Posterior vena cava (tissue), 2 donors: ENCODE measurements at regions not wholly inside any gene's neighbourhood (a gene's known extent, or its start where the extent isn't known, plus 50 kb on each side); places are given as distances from the start of the nearest gene placed in this dataset.

Source experiments
- DNase-seq: peaks from one replicate; pipeline ENCODE4 v3.0.0-alpha.2; 2020; ENCODE audit warnings: low spot score
- intact Hi-C, 2 donors: fragments of 100-400 bp; cut with DNase I; formaldehyde crosslinking; loops; one replicate each; pipeline versions ENCODE4 v1.14.1 to v1.14.2; 2022 to 2023
- donor health status: DM: yes; HTN: yes; CAD: no.
- donor health status: DM: yes; HTN: yes; CAD: no.

DNA sequence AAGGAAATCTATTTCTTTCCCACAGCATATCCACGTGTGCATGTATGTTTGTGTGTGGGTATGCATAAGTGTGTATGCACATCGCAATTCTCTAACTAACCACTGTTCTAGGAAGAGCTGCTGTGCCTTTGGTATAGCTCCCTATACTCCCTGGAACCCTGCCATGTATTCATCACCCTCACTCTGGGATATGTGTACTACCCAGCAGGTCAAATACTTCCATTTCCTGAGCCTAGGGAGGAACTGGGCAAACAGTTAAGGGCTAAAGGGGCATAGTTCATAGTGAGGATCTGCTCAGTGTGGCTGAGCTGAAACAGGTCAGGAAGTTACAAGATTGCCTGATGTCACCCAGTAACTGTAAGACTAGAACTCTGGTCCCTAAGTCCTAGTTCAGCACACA lies 260.4 kb downstream of the RPLP1 start:
- intact Hi-C loops: no loop called here
- no peak for DNase-seq

GRCh38 chr15:69713726-69714559 lies 261.3 kb downstream of the RPLP1 start:
- intact Hi-C loops: no loop called here
- no peak for DNase-seq

- intact Hi-C loops: no loop called here
- DNase-seq: no peak
Observed at GRCh38 chr15:69715210-69715609, 262.6 kb downstream of the RPLP1 start.

DNA sequence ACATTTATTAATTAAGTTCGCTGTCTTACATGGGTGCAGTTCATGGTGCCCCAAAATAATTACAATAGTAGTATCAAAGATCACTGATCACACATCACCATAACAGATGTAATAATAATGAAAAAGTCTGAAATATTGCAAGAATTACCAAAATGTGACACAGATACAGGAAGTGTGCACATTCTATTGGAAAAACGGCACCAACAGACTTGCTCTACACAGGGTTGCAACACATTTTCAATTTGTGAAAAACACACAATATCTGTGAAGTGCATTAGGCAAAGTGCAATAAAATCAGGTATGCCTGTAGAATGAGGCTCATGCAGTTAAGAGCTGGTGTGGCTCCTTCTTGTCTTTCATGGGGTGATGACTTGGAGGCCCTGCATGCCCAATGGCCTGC lies 265.8 kb downstream of the RPLP1 start:
- DNase-seq: no peak
- intact Hi-C loops: no loop called here

DNA sequence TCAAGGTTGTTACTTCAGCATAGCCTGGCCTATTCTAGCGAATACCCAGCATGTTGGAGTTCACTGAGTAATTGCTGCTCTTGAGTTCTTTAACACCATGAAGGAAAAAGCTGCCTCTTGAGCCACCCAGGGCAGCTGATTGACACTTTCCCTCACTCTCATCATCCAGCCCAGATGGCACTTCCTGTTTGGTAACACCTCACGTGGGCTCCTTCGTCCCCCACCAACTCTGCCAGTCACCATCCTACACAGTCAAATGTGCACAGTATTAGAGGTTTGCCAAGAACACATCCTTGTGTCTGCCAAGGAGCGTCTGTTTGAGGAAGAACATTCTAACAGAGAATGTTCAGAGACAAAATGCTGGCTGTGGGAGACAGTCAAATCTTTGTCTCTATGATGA lies 266.3 kb downstream of the RPLP1 start:
- intact Hi-C loops: no loop called here
- DNase-seq: no peak

DNA sequence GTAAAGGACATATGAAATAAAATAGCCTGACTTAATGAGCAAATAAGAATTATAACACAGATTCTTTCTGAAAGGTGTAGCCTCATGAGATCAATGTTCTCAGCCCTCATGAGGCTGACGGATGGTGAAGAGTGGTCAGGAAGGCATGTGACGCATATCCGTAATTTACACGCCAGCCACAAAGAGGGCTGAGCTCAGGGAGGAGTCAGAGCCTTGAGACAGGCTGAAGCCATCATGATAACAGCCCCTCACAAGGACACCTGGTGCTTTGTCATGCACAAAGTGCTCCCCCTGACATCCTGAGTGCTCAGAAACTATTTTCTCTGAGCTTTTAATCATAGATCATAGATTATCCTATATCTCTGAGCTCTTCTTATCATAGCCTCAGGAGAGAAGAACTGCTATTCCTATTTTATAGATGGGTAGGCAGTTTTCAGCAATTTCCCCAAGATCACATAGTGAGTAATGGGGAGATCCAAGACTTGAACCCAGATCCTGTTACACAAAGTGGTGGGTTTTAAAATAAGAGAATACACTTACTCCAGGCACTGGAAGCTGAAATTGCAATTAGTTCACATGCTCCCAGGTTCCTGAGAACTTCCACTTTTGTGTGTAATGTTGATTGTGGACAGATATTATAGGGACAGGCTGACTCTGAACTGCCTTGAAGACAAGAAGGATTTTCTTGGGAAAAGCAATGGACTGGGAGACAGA lies 267.1 kb downstream of the RPLP1 start:
- intact Hi-C loops: loop anchor here (10.0 kb wide), 2 partner anchors 355 to 765 kb away; no protein-coding TSS in a partner anchor
- DNase-seq: no peak

GRCh38 chr15:69720536-69720935 lies 267.9 kb downstream of the RPLP1 start:
- intact Hi-C loops: loop anchor here (10.0 kb wide), 2 partner anchors 354 to 764 kb away; no protein-coding TSS in a partner anchor
- DNase-seq: no peak

DNA sequence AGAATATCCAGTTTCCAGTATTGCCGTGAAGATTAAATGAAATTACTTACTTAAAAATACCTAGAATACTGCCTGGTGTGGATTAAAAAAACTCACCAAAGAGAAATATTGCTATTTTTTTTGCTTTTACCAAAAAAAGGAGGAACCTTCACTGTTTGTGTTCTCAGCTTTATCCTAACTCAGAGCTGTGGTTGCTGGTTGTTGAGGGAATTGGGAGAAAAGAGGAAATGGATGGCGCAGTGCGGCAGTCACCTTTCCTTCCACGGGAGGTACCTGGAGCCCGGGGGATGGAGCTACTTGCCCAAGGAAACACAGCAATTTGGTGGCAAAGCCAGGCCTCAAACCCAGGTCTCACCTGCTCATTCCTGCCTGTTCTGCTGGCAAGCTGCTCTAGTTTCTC lies 270.3 kb downstream of the RPLP1 start:
- DNase-seq: no peak
- intact Hi-C loops: loop anchor here (10.0 kb wide), 2 partner anchors 352 to 762 kb away; no protein-coding TSS in a partner anchor

DNA sequence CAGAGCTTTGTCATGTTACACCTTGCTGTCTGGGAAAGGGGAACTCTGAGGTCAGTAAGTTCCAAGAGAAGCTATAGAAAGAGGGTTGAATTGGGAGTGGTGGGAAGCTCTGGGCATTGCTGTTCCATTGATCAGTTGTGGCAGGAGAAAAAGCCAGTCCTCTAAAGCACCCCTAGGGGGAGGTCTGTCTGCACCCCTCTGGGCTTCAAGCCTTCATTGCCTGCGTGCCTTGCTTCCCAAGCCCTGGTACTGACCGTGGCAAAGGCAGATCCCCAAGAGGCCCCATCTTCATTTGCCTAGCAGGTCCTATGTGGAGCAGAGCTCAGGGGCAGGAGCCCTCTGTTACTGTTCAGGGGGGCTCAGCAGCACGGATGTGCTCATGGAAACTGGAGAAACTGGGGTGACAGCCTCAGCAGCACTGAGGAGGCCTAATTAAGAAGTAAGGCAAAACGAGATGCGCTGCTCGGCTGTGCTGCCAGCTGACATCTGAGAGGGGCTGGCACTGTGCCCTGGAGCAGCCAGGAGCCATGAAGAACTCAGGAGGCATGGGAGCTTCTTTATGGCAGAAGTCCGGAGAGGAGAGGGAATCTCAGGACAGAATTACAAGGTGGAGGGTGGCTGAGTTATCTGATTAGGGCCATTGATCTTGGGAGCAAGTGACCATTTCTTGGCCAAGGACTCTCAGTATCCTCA lies 270.9 kb downstream of the RPLP1 start:
- intact Hi-C loops: loop anchor here (10.0 kb wide), 2 partner anchors 351 to 761 kb away; no protein-coding TSS in a partner anchor

GRCh38 chr15:69724333-69724732 lies 271.7 kb downstream of the RPLP1 start:
- intact Hi-C loops: loop anchor here (10.0 kb wide), 2 partner anchors 350 to 760 kb away; no protein-coding TSS in a partner anchor
- no peak for DNase-seq

More for the DNA sequence above, 270.9 kb downstream of the RPLP1 start:
- DNase-seq: no peak

GRCh38 chr15:69725275-69725674 lies 272.7 kb downstream of the RPLP1 start:
- no peak for DNase-seq
- intact Hi-C loops: loop anchor here (10.0 kb wide), 2 partner anchors 350 to 760 kb away; no protein-coding TSS in a partner anchor

- DNase-seq: no peak
- intact Hi-C loops: loop anchor here (10.0 kb wide), 2 partner anchors 349 to 759 kb away; no protein-coding TSS in a partner anchor
Observed at GRCh38 chr15:69725957-69726356, 273.3 kb downstream of the RPLP1 start.

- no peak for DNase-seq
- intact Hi-C loops: loop anchor here (10.0 kb wide), 2 partner anchors 347 to 757 kb away; no protein-coding TSS in a partner anchor
Observed at GRCh38 chr15:69727121-69727924, 274.7 kb downstream of the RPLP1 start.

DNA sequence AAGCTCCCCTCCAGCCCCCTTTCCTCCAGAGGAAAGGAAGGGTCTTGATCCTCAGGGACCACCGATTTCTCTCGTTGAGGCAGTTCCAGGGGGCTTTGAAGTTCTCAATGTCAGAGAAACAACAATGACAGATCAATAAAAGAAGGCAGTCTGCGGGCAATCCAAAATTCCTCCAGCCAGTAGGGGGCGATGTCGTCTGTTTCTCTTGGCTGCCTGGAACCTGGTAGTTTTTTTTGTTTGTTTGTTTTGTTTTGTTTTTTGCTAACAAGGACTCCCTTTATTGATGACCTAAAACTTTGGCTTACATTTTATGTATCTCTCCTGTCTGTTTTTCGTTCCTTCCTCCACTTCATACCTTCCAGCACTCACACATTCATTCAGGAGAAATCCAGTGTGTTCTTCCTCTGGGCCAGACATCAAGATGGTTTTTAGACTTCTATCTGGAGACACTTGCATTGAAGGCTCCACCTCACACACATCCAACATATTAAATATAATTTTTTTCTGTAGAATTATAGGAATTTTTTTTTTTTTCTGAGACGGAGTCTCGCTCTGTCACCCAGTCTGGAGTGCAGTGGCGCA lies 276.6 kb downstream of the RPLP1 start:
- no peak for DNase-seq
- intact Hi-C loops: loop anchor here (10.0 kb wide), 2 partner anchors 346 to 756 kb away; no protein-coding TSS in a partner anchor

- no peak for DNase-seq
- intact Hi-C loops: loop anchor here in 1 of 2 donors (1.0 kb wide), 1 partner anchor 756 kb away; no protein-coding TSS in a partner anchor
Observed at GRCh38 chr15:69730281-69731080, 277.9 kb downstream of the RPLP1 start.

GRCh38 chr15:69731081-69731330 lies 278.4 kb downstream of the RPLP1 start:
- no peak for DNase-seq
- intact Hi-C loops: loop anchor here in 1 of 2 donors (1.0 kb wide), 1 partner anchor 755 kb away; no protein-coding TSS in a partner anchor

DNA sequence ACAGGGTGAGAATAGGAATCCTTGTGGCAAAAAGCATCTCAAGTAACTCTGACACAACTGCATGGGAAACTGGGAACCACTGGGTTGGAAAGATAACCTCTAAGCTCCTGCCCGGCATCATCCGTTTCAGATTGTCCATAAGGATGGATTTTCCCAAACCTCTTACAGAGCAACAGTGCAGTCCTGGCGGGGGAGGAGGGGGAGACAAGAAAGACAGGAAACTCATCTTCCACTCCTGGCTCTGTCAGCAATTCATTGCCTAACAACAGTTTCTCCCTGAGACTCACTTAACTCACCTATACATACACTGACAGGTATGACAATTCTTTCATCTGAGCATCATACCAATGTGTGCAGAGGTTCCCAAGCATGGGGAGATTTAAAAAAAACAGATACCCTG lies 279.0 kb downstream of the RPLP1 start:
- intact Hi-C loops: loop anchor here in 1 of 2 donors (1.0 kb wide), 1 partner anchor 755 kb away; no protein-coding TSS in a partner anchor
- DNase-seq: no peak

GRCh38 chr15:69732133-69732532 lies 279.5 kb downstream of the RPLP1 start:
- DNase-seq: no peak
- intact Hi-C loops: no loop called here
